ENCODE measurements at regions not wholly inside any gene's neighbourhood (a gene's known extent, or its start where the extent isn't known, plus 50 kb on each side); places are given as distances from the start of the nearest gene placed in this dataset.
A peak's percentile ranks its signal among the peaks of the same experiment; 100 is the strongest.

- Histone ChIP-seq H2AFZ (ENCODE audit: low read depth, low read length) (no peak overlapping the region), H2BK5ac (ENCODE audit: low read depth, low read length, poor library complexity, severe bottlenecking) (no peak overlapping the region), H3K18ac (ENCODE audit: low read depth in 1 of 2, low read length in 2 of 2) (no peak overlapping the region), H2BK12ac (ENCODE audit: low read length in 2 of 2) (no peak overlapping the region), H3K4me2 (ENCODE audit: low read length, poor library complexity, severe bottlenecking) (no peak overlapping the region), H3K9me3 (ENCODE audit: control insufficient read depth, low read length) (no peaks in the 10 kb centered on the region), H3K23ac (ENCODE audit: low read length in 2 of 2) (no peak overlapping the region), H3K27ac (ENCODE audit: low read length, poor library complexity, severe bottlenecking) (no peak overlapping the region), H2BK120ac (ENCODE audit: low read depth, low read length) (no peak overlapping the region), H4K91ac (ENCODE audit: low read length) (no peak overlapping the region), H3K4ac (ENCODE audit: low read depth in 1 of 2, low read length in 2 of 2) (no peak overlapping the region), H2AK5ac (ENCODE audit: low read length, severe bottlenecking) (no peak overlapping the region), H4K8ac (ENCODE audit: low read length) (no peak overlapping the region), H3K14ac (ENCODE audit: low read length in 2 of 2) (no peak overlapping the region), H3K4me1 (ENCODE audit: control insufficient read depth, insufficient read depth, low read depth, low read length) (no peaks in the 10 kb centered on the region), H3K79me1 (replicated peaks; ENCODE audit: low read length, poor library complexity, severe bottlenecking) (no peaks in the 10 kb centered on the region), H2BK15ac (ENCODE audit: low read depth, poor library complexity, severe bottlenecking) (no peak overlapping the region), H3K27me3 (ENCODE audit: control insufficient read depth in 1 of 2, insufficient read depth in 1 of 2, low read length in 2 of 2) (no peaks in the 10 kb centered on the region), H3K36me3 (ENCODE audit: control insufficient read depth in 1 of 2, insufficient read depth in 2 of 2, low read depth in 1 of 2, low read length in 2 of 2) (no peaks in the 10 kb centered on the region), H3K9ac (ENCODE audit: low read length) (no peak overlapping the region), H3K4me3 (ENCODE audit: insufficient read depth in 1 of 2, low read depth in 1 of 2, low read length in 2 of 2) (no peak overlapping the region)
- 94% methylated on average over 8 of the region's 9 CpGs for WGBS
- DNase-seq: no peak
Observed at GRCh38 chr2:207352978-207353671, 176.6 kb upstream of the CREB1 start.

- no peak overlapping the region for H4K8ac ChIP-seq (ENCODE audit: low read length)
- no peak overlapping the region for H2BK5ac ChIP-seq (ENCODE audit: low read depth, low read length, poor library complexity, severe bottlenecking)
- H3K4me1 ChIP-seq (ENCODE audit: control insufficient read depth, insufficient read depth, low read depth, low read length): no peaks in the 10 kb centered on the region
- no peak overlapping the region for H3K14ac ChIP-seq (ENCODE audit: low read length in 2 of 2)
- no peak overlapping the region for H2AFZ ChIP-seq (ENCODE audit: low read depth, low read length)
- WGBS: no CpG with 5 or more reads among the region's 1 CpG
- H3K23ac ChIP-seq (ENCODE audit: low read length in 2 of 2): no peak overlapping the region
- H3K4me3 ChIP-seq (ENCODE audit: insufficient read depth in 1 of 2, low read depth in 1 of 2, low read length in 2 of 2): no peak overlapping the region
- DNase-seq: no peak
- no peak overlapping the region for H2BK12ac ChIP-seq (ENCODE audit: low read length in 2 of 2)
- H2BK120ac ChIP-seq (ENCODE audit: low read depth, low read length): no peak overlapping the region
- no peak overlapping the region for H4K91ac ChIP-seq (ENCODE audit: low read length)
- no peak overlapping the region for H3K27ac ChIP-seq (ENCODE audit: low read length, poor library complexity, severe bottlenecking)
- no peaks in the 10 kb centered on the region for H3K79me1 ChIP-seq (replicated peaks; ENCODE audit: low read length, poor library complexity, severe bottlenecking)
- no peak overlapping the region for H2BK15ac ChIP-seq (ENCODE audit: low read depth, poor library complexity, severe bottlenecking)
- H3K4ac ChIP-seq (ENCODE audit: low read depth in 1 of 2, low read length in 2 of 2): no peak overlapping the region
- no peak overlapping the region for H3K4me2 ChIP-seq (ENCODE audit: low read length, poor library complexity, severe bottlenecking)
- no peak overlapping the region for H2AK5ac ChIP-seq (ENCODE audit: low read length, severe bottlenecking)
- H3K9me3 ChIP-seq (ENCODE audit: control insufficient read depth, low read length): no peaks in the 10 kb centered on the region
- H3K27me3 ChIP-seq (ENCODE audit: control insufficient read depth in 1 of 2, insufficient read depth in 1 of 2, low read length in 2 of 2): no peaks in the 10 kb centered on the region
- no peak overlapping the region for H3K18ac ChIP-seq (ENCODE audit: low read depth in 1 of 2, low read length in 2 of 2)
- no peak overlapping the region for H3K9ac ChIP-seq (ENCODE audit: low read length)
- H3K36me3 ChIP-seq (ENCODE audit: control insufficient read depth in 1 of 2, insufficient read depth in 2 of 2, low read depth in 1 of 2, low read length in 2 of 2): no peaks in the 10 kb centered on the region
Observed at GRCh38 chr2:207353836-207354235, 175.9 kb upstream of the CREB1 start.

DNA sequence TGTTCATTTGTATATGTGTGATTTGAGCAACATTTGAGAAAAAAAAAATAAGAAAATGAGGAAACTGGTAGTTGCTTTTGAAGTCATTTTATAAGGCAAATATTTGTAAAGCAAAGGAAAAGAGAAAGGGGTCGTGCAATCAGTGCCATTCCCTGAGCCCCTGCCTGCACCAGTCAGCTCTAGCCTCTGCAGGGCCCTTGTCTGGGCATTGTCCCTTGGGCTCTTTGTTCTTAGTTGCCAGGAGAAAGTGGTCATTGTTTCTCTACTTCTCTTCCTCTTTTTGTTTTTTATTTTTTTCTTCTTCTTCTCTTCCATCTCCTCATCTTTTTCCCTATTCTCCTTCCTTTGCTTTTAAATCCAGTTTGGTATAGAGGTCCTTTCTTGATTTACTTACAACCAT lies 175.3 kb upstream of the CREB1 start:
- Histone ChIP-seq H3K4me2 (ENCODE audit: low read length, poor library complexity, severe bottlenecking) (no peak overlapping the region), H4K91ac (ENCODE audit: low read length) (no peak overlapping the region), H3K4me1 (ENCODE audit: control insufficient read depth, insufficient read depth, low read depth, low read length) (no peaks in the 10 kb centered on the region), H3K14ac (ENCODE audit: low read length in 2 of 2) (no peak overlapping the region), H2AFZ (ENCODE audit: low read depth, low read length) (no peak overlapping the region), H2BK15ac (ENCODE audit: low read depth, poor library complexity, severe bottlenecking) (no peak overlapping the region), H3K79me1 (replicated peaks; ENCODE audit: low read length, poor library complexity, severe bottlenecking) (no peaks in the 10 kb centered on the region), H3K9me3 (ENCODE audit: control insufficient read depth, low read length) (no peaks in the 10 kb centered on the region), H2AK5ac (ENCODE audit: low read length, severe bottlenecking) (no peak overlapping the region), H3K36me3 (ENCODE audit: control insufficient read depth in 1 of 2, insufficient read depth in 2 of 2, low read depth in 1 of 2, low read length in 2 of 2) (no peaks in the 10 kb centered on the region), H2BK12ac (ENCODE audit: low read length in 2 of 2) (no peak overlapping the region), H2BK120ac (ENCODE audit: low read depth, low read length) (no peak overlapping the region), H2BK5ac (ENCODE audit: low read depth, low read length, poor library complexity, severe bottlenecking) (no peak overlapping the region), H3K9ac (ENCODE audit: low read length) (no peak overlapping the region), H3K27me3 (ENCODE audit: control insufficient read depth in 1 of 2, insufficient read depth in 1 of 2, low read length in 2 of 2) (no peaks in the 10 kb centered on the region), H3K4ac (ENCODE audit: low read depth in 1 of 2, low read length in 2 of 2) (no peak overlapping the region), H3K27ac (ENCODE audit: low read length, poor library complexity, severe bottlenecking) (no peak overlapping the region), H3K18ac (ENCODE audit: low read depth in 1 of 2, low read length in 2 of 2) (no peak overlapping the region), H4K8ac (ENCODE audit: low read length) (no peak overlapping the region), H3K23ac (ENCODE audit: low read length in 2 of 2) (no peak overlapping the region), H3K4me3 (ENCODE audit: insufficient read depth in 1 of 2, low read depth in 1 of 2, low read length in 2 of 2) (no peak overlapping the region)
- WGBS: 100% methylated on average over 1 of the region's 1 CpG
- DNase-seq: no peak

DNA sequence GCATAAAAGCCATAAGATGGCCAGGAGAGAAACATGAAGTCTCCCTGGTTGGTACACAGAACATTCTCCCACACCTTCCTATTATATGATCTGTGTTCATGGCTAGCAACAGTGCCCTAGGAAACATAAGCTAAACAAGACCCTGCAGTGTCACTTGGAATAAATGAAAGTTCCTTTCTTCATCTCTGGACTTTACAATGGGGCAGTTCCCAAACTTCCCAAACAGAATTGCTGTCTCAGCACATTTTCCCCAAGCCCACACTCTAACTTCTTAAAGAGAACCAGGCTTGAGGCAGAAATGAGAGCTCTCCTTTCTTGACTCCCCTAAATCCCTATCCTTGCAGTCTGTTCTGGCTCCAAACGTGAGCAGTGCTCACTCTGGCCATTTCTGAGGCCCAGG lies 173.2 kb upstream of the CREB1 start:
- Histone ChIP-seq H2AK5ac (ENCODE audit: low read length, severe bottlenecking) (no peak overlapping the region), H3K9ac (ENCODE audit: low read length) (peak overlapping the region; percentile 16)

More for the DNA sequence above, 173.2 kb upstream of the CREB1 start:
- Histone ChIP-seq H3K23ac (ENCODE audit: low read length in 2 of 2) (no peak overlapping the region), H3K18ac (ENCODE audit: low read depth in 1 of 2, low read length in 2 of 2) (no peak overlapping the region), H4K91ac (ENCODE audit: low read length) (no peak overlapping the region), H3K9me3 (ENCODE audit: control insufficient read depth, low read length) (no peaks in the 10 kb centered on the region), H3K4me1 (ENCODE audit: control insufficient read depth, insufficient read depth, low read depth, low read length) (no peaks in the 10 kb centered on the region), H2BK120ac (ENCODE audit: low read depth, low read length) (no peak overlapping the region), H3K79me1 (replicated peaks; ENCODE audit: low read length, poor library complexity, severe bottlenecking) (no peaks in the 10 kb centered on the region), H2BK15ac (ENCODE audit: low read depth, poor library complexity, severe bottlenecking) (no peak overlapping the region), H3K4ac (ENCODE audit: low read depth in 1 of 2, low read length in 2 of 2) (no peak overlapping the region), H3K27ac (ENCODE audit: low read length, poor library complexity, severe bottlenecking) (no peak overlapping the region), H2BK12ac (ENCODE audit: low read length in 2 of 2) (no peak overlapping the region), H3K4me3 (ENCODE audit: insufficient read depth in 1 of 2, low read depth in 1 of 2, low read length in 2 of 2) (no peak overlapping the region), H2BK5ac (ENCODE audit: low read depth, low read length, poor library complexity, severe bottlenecking) (no peak overlapping the region), H3K14ac (ENCODE audit: low read length in 2 of 2) (no peak overlapping the region), H3K36me3 (ENCODE audit: control insufficient read depth in 1 of 2, insufficient read depth in 2 of 2, low read depth in 1 of 2, low read length in 2 of 2) (no peaks in the 10 kb centered on the region), H3K27me3 (ENCODE audit: control insufficient read depth in 1 of 2, insufficient read depth in 1 of 2, low read length in 2 of 2) (no peaks in the 10 kb centered on the region), H2AFZ (ENCODE audit: low read depth, low read length) (no peak overlapping the region), H4K8ac (ENCODE audit: low read length) (no peak overlapping the region), H3K4me2 (ENCODE audit: low read length, poor library complexity, severe bottlenecking) (no peak overlapping the region)
- no CpG with 5 or more reads among the region's 1 CpG for WGBS
- DNase-seq: no peak

All from mesenchymal stem cell (in vitro differentiated cells and primary cell).